Raji (cell line): ENCODE measurements at regions not wholly inside any gene's neighbourhood (a gene's known extent, or its start where the extent isn't known, plus 50 kb on each side); places are given as distances from the start of the nearest gene placed in this dataset.

Source experiments
- POLR2A ChIP-seq: IDR thresholded peaks from 2 replicates; pipeline ENCODE4 v1.6.1; 2011; ENCODE audit warnings: low read depth, low read length, control low read depth; ENCODE audit not compliant: insufficient read depth

DNA sequence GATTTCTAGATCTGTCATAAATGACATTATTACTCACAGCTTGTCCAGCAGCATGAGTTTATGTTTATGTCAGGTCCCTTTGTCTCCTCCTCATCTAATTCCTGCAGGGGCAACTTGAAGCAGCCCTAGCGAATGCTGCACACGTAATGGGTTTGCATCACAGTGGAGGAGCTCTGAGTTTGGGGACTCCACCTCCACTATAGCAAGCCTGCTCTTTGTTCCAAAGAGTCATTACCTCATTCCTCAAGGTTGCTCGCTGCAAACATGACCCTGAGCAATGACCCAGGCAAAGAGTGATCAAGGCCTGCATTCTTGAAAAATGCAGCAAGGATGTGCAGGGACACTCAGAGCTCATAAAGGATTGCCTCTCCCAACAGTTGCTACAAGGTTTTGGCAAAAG, 261.9 kb downstream of the HHIPL2 start:
- no peak for TF ChIP-seq POLR2A

DNA sequence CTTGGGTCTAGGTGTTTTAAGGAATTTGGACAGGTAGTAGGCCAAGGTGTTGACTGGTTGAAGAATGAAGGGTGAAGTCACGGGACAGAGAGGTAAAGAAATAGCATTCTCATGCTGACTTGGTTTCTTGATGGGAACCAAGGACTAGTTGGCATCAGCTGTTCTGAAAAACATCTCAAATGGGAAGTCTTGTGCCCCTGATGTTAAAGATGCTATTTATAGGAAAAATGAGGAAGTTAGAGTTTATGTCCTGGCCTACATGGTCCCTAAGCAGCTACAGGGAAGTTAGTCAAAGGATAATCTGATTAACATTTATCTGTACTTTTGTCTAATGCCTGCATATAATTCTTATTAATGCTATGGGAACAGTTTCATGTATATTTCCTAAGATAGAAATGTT, 262.4 kb downstream of the HHIPL2 start:
- no peak for TF ChIP-seq POLR2A

- TF ChIP-seq POLR2A = no peak
These were observed 263.4 kb downstream of the HHIPL2 start for GRCh38 chr1:222284466-222284865.

GRCh38 chr1:222283147-222283768, 264.6 kb downstream of the HHIPL2 start:
- TF ChIP-seq POLR2A = no peak

- TF ChIP-seq POLR2A = no peak
These were observed 268.3 kb downstream of the HHIPL2 start for GRCh38 chr1:222279591-222279990.

DNA sequence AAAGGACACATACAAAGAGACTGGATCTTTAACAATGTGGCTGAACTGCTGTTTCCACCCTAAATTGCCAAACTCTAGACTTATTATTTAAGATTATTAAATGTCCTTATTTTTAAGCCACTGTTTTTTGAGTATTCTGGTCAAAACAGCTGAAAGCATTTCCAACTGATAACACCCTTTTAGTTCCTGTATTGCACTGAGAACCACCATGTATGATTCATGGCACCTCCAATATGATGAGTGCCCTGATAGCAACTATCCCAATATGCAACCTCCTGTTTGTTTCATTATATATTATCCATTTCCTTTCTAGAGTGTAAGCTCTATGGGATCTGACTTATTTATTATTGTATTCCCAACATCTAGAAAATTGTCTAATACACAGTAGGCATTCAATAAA, 269.4 kb downstream of the HHIPL2 start:
- no peak for TF ChIP-seq POLR2A

DNA sequence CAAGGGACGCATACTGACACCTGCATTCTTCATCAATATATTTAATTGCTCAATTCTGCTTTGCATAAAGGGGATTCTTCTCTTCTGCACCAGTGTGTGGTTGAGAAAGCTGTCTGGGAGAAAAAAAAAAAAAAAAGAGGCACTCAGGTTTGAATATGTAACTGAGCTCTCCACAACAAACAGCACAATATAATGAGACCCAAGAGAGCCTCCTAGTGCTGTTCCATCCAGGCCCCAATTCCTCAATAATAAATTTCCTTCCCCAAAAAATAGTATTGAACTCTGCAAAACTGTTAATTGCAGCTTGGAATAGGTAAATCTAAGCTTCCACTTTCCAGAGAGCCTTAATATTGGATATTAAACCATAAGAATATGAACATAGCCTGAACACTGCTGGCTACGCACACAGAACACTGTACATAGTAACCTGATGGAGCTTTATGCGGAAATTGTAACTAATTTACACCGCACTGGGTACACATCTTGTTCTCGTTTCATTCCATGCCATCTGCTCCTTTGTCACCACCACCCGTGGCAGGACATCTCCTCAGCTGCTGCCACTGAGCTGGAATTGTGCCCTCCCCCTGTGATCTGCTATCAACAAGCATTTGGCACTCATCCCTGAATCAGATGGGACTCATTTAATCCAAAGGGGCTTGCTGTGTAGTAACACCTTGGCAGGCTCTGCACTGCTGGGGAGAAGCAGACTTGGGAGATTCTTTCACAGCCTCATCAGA, 272.0 kb downstream of the HHIPL2 start:
- TF ChIP-seq POLR2A = no peak

DNA sequence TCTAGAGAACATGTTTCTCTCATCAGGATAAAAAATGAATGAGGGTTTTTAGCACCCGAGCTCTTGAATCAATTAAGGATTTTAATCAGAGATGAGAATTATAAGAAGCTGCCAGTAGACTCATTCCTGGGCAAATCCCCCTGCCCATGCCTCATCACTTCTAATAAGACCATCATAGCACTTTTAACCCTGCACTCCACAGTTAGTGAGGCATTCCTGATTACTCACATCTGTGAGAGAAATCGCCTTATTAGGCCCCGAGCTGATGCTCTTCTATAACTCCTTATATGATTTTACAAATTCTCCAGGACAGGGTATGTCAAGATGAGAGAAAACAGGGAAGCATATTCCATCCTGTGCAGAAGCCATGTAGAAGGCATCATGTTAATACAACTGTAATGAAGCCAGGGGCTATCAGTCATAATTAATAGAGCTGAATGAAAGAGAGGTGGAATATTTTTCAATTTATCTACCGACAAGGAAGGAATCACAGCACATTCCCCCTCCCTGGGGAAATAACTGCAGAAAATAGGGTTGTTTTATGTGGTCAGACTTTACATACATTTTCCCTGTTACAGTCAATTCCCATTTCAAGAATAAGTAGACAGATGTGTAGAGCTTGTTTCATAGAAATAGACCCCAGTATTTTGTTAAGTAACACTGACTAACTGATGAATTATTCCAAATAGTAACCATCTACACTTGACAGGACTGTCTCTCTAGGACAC, 272.7 kb downstream of the HHIPL2 start:
- no peak for TF ChIP-seq POLR2A

GRCh38 chr1:222266223-222267196, 281.4 kb downstream of the HHIPL2 start:
- no peak for TF ChIP-seq POLR2A

GRCh38 chr1:222263791-222264190, 284.1 kb downstream of the HHIPL2 start:
- no peak for TF ChIP-seq POLR2A

- no peak for TF ChIP-seq POLR2A
These were observed 290.9 kb downstream of the HHIPL2 start for GRCh38 chr1:222257027-222257426.

DNA sequence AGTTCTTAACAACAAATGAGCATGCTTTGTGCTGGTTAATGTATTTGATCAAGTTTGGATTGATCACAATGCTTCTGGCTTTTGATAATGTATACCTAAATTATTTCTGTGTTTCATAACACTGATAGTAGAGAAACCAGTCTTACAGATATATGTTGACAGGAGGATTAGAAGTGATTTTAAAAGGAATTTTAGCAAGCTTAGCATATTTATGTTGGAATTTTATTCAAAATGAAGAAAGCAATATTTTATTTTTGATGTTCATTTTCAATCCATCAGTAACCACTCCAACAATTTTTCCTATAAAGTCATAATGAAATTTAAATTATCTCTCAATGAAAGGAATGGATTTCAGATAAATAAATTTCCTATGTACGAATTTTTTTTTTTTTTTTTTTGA, 291.8 kb downstream of the HHIPL2 start:
- no peak for TF ChIP-seq POLR2A

GRCh38 chr1:222252788-222253187, 295.1 kb downstream of the HHIPL2 start:
- TF ChIP-seq POLR2A = no peak

DNA sequence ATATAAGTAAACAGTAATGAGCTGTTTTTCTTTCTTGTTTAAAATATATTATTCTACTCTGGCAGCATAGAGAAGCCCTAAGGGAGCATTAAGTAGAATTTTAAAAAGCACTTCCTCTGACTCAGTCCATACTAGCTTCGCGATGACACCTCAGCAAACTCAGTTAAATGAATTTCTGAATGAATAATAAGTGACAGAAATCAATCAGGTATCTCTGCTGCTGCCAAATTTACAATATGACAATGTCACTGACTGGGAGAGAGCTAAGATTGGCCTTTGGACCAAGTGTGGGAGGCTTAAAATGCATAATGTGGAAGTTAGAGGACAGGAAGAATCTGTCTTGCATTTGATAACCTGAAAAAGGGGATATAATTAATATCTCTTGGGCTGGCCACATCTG, 296.1 kb downstream of the HHIPL2 start:
- no peak for TF ChIP-seq POLR2A

GRCh38 chr1:222250376-222250775, 297.5 kb downstream of the HHIPL2 start:
- TF ChIP-seq POLR2A = no peak
